ENCODE measurements at regions not wholly inside any gene's neighbourhood (a gene's known extent, or its start where the extent isn't known, plus 50 kb on each side); places are given as distances from the start of the nearest gene placed in this dataset.

GRCh38 chr15:81889485-81889881, 156.3 kb downstream of the MEX3B start:
- Histone ChIP-seq H3K27me3 (ENCODE audit: control insufficient read depth in 2 of 2, insufficient read depth in 2 of 2, low read length in 2 of 2) (no peaks in the 10 kb centered on the region), H4K20me1 (replicated peaks; ENCODE audit: control insufficient read depth, insufficient read depth, low read length) (no peaks in the 10 kb centered on the region), H3K9me3 (replicated peaks; ENCODE audit: control insufficient read depth, insufficient read depth, low read depth, low read length) (no peaks in the 10 kb centered on the region), H3K27ac (ENCODE audit: extremely low read depth, low read depth, low read length) (no peak overlapping the region), H3K36me3 (ENCODE audit: control insufficient read depth, insufficient read depth, low read length) (no peaks in the 10 kb centered on the region), H3K9ac (ENCODE audit: insufficient read depth in 1 of 2, low read depth in 2 of 2, low read length in 2 of 2) (no peak overlapping the region), H3K9me1 (ENCODE audit: control insufficient read depth, insufficient read depth, low read length) (no peaks in the 10 kb centered on the region), H3K79me2 (ENCODE audit: control insufficient read depth, insufficient read depth, low read length) (no peaks in the 10 kb centered on the region), H3K4me1 (replicated peaks in 1 of 2; ENCODE audit: control insufficient read depth in 2 of 2, insufficient read depth in 2 of 2, low read length in 2 of 2) (no peaks in the 10 kb centered on the region), H3K4me3 (no peak overlapping the region), H3K4me2 (ENCODE audit: insufficient read depth, low read length) (no peak overlapping the region), H2AFZ (ENCODE audit: low read depth, low read length) (no peak overlapping the region)
- intact Hi-C loops (cut with micrococcal nuclease): no loop called here
- ATAC-seq (no peak), FAIRE-seq (no peak), DNase-seq (ENCODE audit: extremely low read depth in 1 of 4, low spot score in 3 of 4) (no peak)
- BruUV-seq (replicated peaks): no TSS peak
- 31% methylated on average over 2 of the region's 2 CpGs for WGBS (ENCODE audit: insufficient coverage, low coverage, missing lambda C conversion rate)
- TF ChIP-seq RFX5 (IDR thresholded peaks at IDR 0.05; ENCODE audit: low read depth, low read length): no peak
- TF ChIP-seq KDM4B (IDR thresholded peaks at IDR 0.05; ENCODE audit: borderline replicate concordance in 2 of 2, low read depth in 1 of 2): no peak
- no peak for TF ChIP-seq ZNF655 (CRISPR knock-in tag; IDR thresholded peaks at IDR 0.05)
- TF ChIP-seq EP300 (IDR thresholded peaks at IDR 0.05; ENCODE audit: low read length): no peak
- CTCF ChIA-PET (ENCODE audit: low intra/inter-chr PET ratio): interaction anchor here (0.8 kb wide), 1 partner anchor 17 kb away, joined by 3 read pairs; no protein-coding TSS in a partner anchor
- in situ Hi-C loops (cut with MboI): no loop called here
- POLR2A ChIA-PET: no interaction called here
